ENCODE measurements at regions not wholly inside any gene's neighbourhood (a gene's known extent, or its start where the extent isn't known, plus 50 kb on each side); places are given as distances from the start of the nearest gene placed in this dataset.
A peak's percentile ranks its signal among the peaks of the same experiment; 100 is the strongest.

DNA sequence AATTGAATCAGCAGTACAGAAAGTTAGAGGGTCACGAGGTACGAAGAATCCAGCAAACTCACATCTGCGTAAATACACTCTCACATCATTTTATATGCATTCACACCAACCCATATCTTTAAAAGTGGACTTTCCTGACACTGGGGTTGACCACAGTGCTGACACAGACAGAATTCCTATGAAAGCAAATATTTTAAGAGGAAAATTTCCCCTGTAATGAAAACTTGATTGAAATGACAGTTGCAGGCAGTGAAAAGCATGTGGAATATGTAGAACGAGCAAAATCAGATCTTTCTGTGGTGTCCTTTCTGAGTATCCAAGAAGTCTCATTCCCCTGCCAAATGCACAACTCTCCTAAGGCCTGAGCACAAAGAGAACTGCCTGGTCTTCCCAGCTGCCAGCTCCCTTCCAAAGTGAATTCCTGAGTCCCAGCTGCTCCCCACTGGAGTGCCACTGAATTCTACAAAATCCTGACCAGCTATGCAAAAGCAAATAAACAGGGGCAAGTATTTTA is 50.5 kb upstream of the FAM9C start:
- DNase-seq, result no peak

DNA sequence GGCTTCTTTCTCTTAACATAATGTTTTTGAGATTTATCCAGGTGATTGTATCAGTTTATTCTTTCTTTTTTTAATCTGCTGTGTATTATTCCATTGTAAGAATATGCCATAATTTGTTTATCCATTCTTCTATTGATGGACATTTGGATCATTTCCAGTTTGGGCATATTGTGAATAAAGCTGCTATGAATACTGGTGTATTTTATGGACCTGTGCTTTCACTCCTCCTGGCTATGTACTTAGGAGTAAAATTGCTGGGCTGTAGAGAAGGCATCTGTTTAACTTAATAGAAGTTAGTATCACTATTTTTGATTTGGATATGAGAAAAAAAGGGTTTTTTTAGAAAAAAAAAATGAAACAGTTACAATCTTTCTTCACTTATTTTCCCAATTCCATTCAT is 50.0 kb upstream of the FAM9C start:
- DNase-seq, result peak; percentile 5
